T-cell (primary cell): ENCODE measurements at regions not wholly inside any gene's neighbourhood (a gene's known extent, or its start where the extent isn't known, plus 50 kb on each side); places are given as distances from the start of the nearest gene placed in this dataset.

Source experiments
- ATAC-seq, 4 experiments: fragments of 200-7000 bp in 3 of 4; fragments of 150-1000 bp in 1 of 4; cut with Tn5 transposase; replicated peaks in 1 of 4; 1 replicate in 3 of 4; 2 replicates in 1 of 4; pipeline ENCODE4 v1.10.0; 2021; ENCODE audit warnings: moderate library complexity in 3 of 4, mild to moderate bottlenecking in 2 of 4, moderate number of reproducible peaks in 1 of 4
- CTCF ChIA-PET, 2 donors: fragments of 300-600 bp; sonication (Branson Sonifier 250); formaldehyde crosslinking; loops; one replicate each; lab custom pipeline; 2022; ENCODE audit warnings: antibody characterized with exemption in 2 of 2; lab: Charles Lee
- POLR2A ChIA-PET, 2 donors: fragments of 300-600 bp; sonication (Branson Sonifier 250); formaldehyde crosslinking; loops; one replicate each; lab custom pipeline; 2022; ENCODE audit warnings: antibody characterized with exemption in 2 of 2; lab: Charles Lee
- DNase-seq, 35 experiments: peaks; one replicate each; pipeline versions ENCODE4 v3.0.0 to v3.0.0-alpha.2; 2013 to 2023
- H3K27ac ChIP-seq: one replicate; pipeline ENCODE4 v1.5.1; 2013; ENCODE audit warnings: low read length
- H3K27me3 ChIP-seq, 2 experiments: replicated peaks in 1 of 2; 1 replicate in 1 of 2; 2 replicates in 1 of 2; pipeline versions ENCODE4 v1.6.1 to v1.7.0; 2013; ENCODE audit warnings: low read length in 1 of 2, mixed read lengths in 1 of 2; ENCODE audit not compliant: control insufficient read depth in 2 of 2, insufficient read depth in 2 of 2; ENCODE audit errors: extremely low read depth in 1 of 2
- H3K36me3 ChIP-seq, 2 donors: 1 replicate in 1 of 2; 2 replicates in 1 of 2; pipeline versions ENCODE4 v1.6.1 to v1.7.0; 2013; ENCODE audit warnings: low read length in 1 of 2; ENCODE audit not compliant: control insufficient read depth in 2 of 2, insufficient read depth in 1 of 2; ENCODE audit errors: extremely low read depth in 1 of 2
- H3K4me1 ChIP-seq, 2 experiments: 1 replicate in 1 of 2; 2 replicates in 1 of 2; pipeline versions ENCODE4 v1.6.1 to v1.7.0; 2013; ENCODE audit warnings: low read length in 2 of 2, mixed read lengths in 1 of 2; ENCODE audit not compliant: insufficient read depth in 2 of 2, control insufficient read depth in 1 of 2; ENCODE audit errors: extremely low read depth in 1 of 2
- H3K4me3 ChIP-seq, 2 donors: 1 replicate in 1 of 2; 2 replicates in 1 of 2; pipeline versions ENCODE4 v1.5.1 to v1.7.0; 2013; ENCODE audit warnings: mild to moderate bottlenecking in 2 of 2, low read length in 1 of 2, moderate library complexity in 1 of 2; ENCODE audit not compliant: control insufficient read depth in 1 of 2; ENCODE audit errors: extremely low read depth in 1 of 2
- H3K9me3 ChIP-seq: 2 replicates; pipeline ENCODE4 v1.7.0; 2013
- H3K27ac Mint-ChIP-seq, 2 donors: one replicate each; pipeline ENCODE4 v1.8.0; 2020 to 2021; ENCODE audit warnings: mild to moderate bottlenecking in 2 of 2, mixed read lengths in 2 of 2
- H3K27me3 Mint-ChIP-seq, 2 donors: one replicate each; pipeline ENCODE4 v1.8.0; 2021 to 2022; ENCODE audit warnings: mixed read lengths in 2 of 2
- H3K36me3 Mint-ChIP-seq: one replicate; pipeline ENCODE4 v1.8.0; 2021; ENCODE audit warnings: mixed read lengths
- H3K4me1 Mint-ChIP-seq, 3 donors: one replicate each; pipeline ENCODE4 v1.8.0; 2020 to 2022; ENCODE audit warnings: mixed read lengths in 3 of 3, mild to moderate bottlenecking in 1 of 3
- H3K4me3 Mint-ChIP-seq, 3 donors: one replicate each; pipeline ENCODE4 v1.8.0; 2020 to 2022; ENCODE audit warnings: mild to moderate bottlenecking in 3 of 3, mixed read lengths in 3 of 3, moderate library complexity in 3 of 3
- H3K9me3 Mint-ChIP-seq, 3 donors: one replicate each; pipeline ENCODE4 v1.8.0; 2020 to 2022; ENCODE audit warnings: mixed read lengths in 3 of 3
- WGBS: methylation state at CpG from one replicate; pipeline ENCODE4 v1.1.5; 2013; ENCODE audit warnings: missing lambda C conversion rate; ENCODE audit not compliant: insufficient coverage; 5-methylcytosine and 5-hydroxymethylcytosine counted together

DNA sequence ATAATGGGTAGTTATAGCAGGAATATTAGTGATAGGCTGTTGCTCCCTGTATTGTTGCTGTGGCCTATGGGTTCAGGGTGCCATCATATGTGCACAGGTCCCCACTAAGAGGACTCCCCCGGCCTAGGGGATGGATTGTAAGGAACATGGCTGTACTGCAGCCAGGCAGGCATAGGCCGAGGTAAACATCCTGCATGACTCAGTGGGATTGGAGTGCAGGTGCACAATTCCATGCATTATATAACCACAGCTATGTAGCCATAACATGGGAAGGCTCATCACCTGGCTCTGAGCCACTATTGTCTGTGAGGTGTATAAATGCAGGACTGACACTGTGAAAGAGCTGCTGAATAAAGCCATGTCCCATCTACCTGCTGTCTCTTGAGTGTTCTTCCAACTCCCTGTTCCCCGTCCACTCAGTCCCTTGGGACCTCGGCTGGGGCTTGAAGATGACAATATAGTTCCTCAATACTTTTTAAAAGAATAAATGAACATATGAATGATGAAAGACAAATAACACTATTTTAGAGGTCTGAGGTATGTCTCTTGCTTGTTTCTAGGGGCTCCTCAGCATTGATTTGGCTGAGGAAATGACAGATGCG, 425.2 kb downstream of the IDS start:
- no peak overlapping the region for H3K4me3 Mint-ChIP-seq
- H3K4me1 Mint-ChIP-seq, result peaks cover 0 to under 1% (median 0%) of the 10 kb centered on the region in 3 donors
- ATAC-seq, result no peak
- no CpG with 5 or more reads among the region's 5 CpGs for WGBS
- no peak overlapping the region for H3K4me3 ChIP-seq
- no peaks in the 10 kb centered on the region for H3K9me3 ChIP-seq
- peaks cover 0 to 12% of the 10 kb centered on the region in 2 donors for H3K27me3 Mint-ChIP-seq
- no peaks in the 10 kb centered on the region for H3K9me3 Mint-ChIP-seq
- ChIA-PET CTCF (no interaction called here), POLR2A (no interaction called here)
- no peak overlapping the region for H3K27ac ChIP-seq
- H3K36me3 ChIP-seq, result no peaks in the 10 kb centered on the region
- DNase-seq, result no peak
- peaks cover 0 to 4% of the 10 kb centered on the region in 2 experiments for H3K27me3 ChIP-seq
- H3K4me1 ChIP-seq, result no peaks in the 10 kb centered on the region
- no peaks in the 10 kb centered on the region for H3K36me3 Mint-ChIP-seq
- no peak overlapping the region for H3K27ac Mint-ChIP-seq

DNA sequence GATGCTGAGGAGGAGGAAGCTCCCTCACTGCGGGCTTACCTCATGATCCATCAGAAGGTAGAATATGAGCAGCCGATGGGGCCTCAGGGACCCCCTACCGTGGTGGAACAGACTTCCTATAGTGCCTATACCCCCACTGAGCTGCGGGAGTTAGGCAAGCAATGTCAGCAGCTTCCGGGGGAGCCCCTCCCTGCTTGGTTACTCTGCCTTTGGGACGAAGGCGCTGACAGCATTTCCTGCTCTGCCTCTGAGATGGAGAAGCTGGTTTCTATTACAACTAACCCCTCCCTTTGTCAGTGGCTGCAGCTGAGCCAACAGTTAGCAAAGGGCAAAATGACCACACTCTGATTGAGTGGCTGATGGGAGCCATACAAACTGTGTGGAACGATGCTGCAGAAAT, 430.7 kb downstream of the IDS start:
- Histone ChIP-seq H3K36me3 (no peaks in the 10 kb centered on the region), H3K4me3 (no peak overlapping the region), H3K4me1 (peaks cover 0 to 6% of the 10 kb centered on the region in 2 experiments), H3K9me3 (no peaks in the 10 kb centered on the region), H3K27me3 (no peaks in the 10 kb centered on the region), H3K27ac (no peak overlapping the region)
- Mint-ChIP-seq H3K36me3 (no peaks in the 10 kb centered on the region), H3K27ac (no peak overlapping the region), H3K4me1 (peaks cover 0 to 6% (median 4%) of the 10 kb centered on the region in 3 donors), H3K9me3 (no peaks in the 10 kb centered on the region), H3K4me3 (no peak overlapping the region), H3K27me3 (peaks cover 0 to under 1% of the 10 kb centered on the region in 2 donors)
- DNase-seq (peak in 11 of 35 experiments; percentile 0 to 17 (median 2)), ATAC-seq (peak in 1 of 4 experiments; percentile 61)
- no CpG with 5 or more reads among the region's 8 CpGs for WGBS
- ChIA-PET CTCF (no interaction called here), POLR2A (no interaction called here)

DNA sequence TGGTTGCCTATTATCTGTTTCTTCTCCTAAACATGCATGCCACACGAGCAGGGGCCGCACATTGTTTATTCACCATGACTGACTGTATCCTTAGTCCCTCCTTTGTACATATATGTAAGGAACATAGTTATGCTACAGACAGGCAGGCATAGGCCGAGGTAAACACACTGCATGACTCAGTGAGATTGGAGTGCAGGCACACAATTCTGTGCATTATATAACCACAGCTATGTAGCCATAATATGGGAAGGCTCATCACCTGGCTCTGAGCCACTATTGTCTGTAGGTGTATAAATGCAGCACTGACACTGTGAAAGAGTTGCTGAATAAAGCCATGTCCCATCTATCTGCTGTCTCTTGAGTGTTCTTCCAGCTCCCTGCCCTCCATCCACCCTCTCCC, 431.6 kb downstream of the IDS start:
- ATAC-seq (no peak), DNase-seq (no peak)
- Histone ChIP-seq H3K9me3 (no peaks in the 10 kb centered on the region), H3K4me1 (peaks cover 0 to 6% of the 10 kb centered on the region in 2 experiments), H3K27me3 (no peaks in the 10 kb centered on the region), H3K27ac (no peak overlapping the region), H3K36me3 (no peaks in the 10 kb centered on the region), H3K4me3 (no peak overlapping the region)
- H3K36me3 Mint-ChIP-seq, result no peaks in the 10 kb centered on the region
- H3K4me1 Mint-ChIP-seq, result peaks cover 0 to 6% (median 4%) of the 10 kb centered on the region in 3 donors
- no peak overlapping the region for H3K27ac Mint-ChIP-seq
- no peak overlapping the region for H3K4me3 Mint-ChIP-seq
- H3K27me3 Mint-ChIP-seq, result peaks cover 0 to 3% of the 10 kb centered on the region in 2 donors
- no CpG with 5 or more reads among the region's 3 CpGs for WGBS
- no peaks in the 10 kb centered on the region for H3K9me3 Mint-ChIP-seq
- ChIA-PET CTCF (no interaction called here), POLR2A (interaction anchor here in 1 of 2 donors (0.6 kb wide), 1 partner anchor 479 kb away, joined by 3 read pairs; no protein-coding TSS in a partner anchor)

DNA sequence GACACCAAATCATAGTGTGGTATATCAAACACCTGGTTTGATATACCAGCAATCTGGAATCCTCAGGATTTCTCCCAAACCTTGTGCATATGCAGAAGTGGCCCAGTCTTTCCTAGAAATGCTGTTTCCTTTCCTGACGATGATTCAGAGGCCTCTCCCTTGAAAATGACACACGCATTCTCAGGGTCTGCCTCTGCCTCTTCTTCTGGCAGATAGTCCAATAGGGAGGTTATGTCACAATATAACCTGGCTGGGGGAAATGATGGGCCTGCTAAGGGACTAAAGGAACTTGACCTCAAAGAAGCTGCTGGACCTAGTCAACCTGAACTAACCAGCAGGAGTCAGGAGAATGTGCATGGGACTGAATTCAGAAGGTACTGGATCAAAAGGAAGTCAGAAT, 435.2 kb downstream of the IDS start:
- Mint-ChIP-seq H3K9me3 (no peaks in the 10 kb centered on the region), H3K4me1 (peaks cover 0 to 5% (median 4%) of the 10 kb centered on the region in 3 donors), H3K27ac (no peak overlapping the region), H3K4me3 (no peak overlapping the region), H3K36me3 (no peaks in the 10 kb centered on the region), H3K27me3 (peaks cover 0 to 17% of the 10 kb centered on the region in 2 donors)
- no peaks in the 10 kb centered on the region for H3K27me3 ChIP-seq
- no peak overlapping the region for H3K4me3 ChIP-seq
- H3K4me1 ChIP-seq, result peaks cover 0 to 6% of the 10 kb centered on the region in 2 experiments
- ChIA-PET POLR2A (no interaction called here), CTCF (interaction anchor here in 1 of 2 donors (0.6 kb wide), 1 partner anchor 13 kb away, joined by 3 read pairs; no protein-coding TSS in a partner anchor)
- no peak overlapping the region for H3K27ac ChIP-seq
- WGBS, result no CpG with 5 or more reads among the region's 2 CpGs
- no peaks in the 10 kb centered on the region for H3K36me3 ChIP-seq
- H3K9me3 ChIP-seq, result no peaks in the 10 kb centered on the region
- no peak for DNase-seq
- no peak for ATAC-seq

DNA sequence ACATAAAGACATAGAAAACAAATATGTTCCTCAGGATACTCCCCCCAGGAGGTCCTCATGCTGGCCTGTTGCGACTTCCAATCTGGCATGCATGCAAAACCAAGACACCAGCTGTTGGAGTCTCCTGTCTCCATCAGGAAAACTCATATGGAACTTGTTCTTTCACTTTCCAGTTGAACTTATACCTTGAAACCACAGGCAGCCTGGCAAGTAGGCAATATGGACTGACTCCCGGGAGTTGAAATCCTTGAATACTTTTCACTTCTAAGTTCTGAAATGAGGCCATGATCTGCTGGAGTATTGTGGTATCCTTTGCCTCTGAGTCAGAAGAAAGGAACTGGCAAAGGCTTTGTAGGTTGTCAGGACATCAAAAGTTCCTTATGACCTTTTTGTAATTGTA, 444.2 kb downstream of the IDS start:
- H3K27me3 ChIP-seq, result no peaks in the 10 kb centered on the region
- no peak overlapping the region for H3K4me3 ChIP-seq
- ChIA-PET CTCF (no interaction called here), POLR2A (no interaction called here)
- ATAC-seq (no peak), DNase-seq (no peak)
- no peaks in the 10 kb centered on the region for H3K36me3 ChIP-seq
- peaks cover 0 to 31% of the 10 kb centered on the region in 2 donors for H3K27me3 Mint-ChIP-seq
- no peaks in the 10 kb centered on the region for H3K9me3 Mint-ChIP-seq
- no peaks in the 10 kb centered on the region for H3K4me1 Mint-ChIP-seq
- H3K27ac ChIP-seq, result no peak overlapping the region
- no peak overlapping the region for H3K27ac Mint-ChIP-seq
- no peak overlapping the region for H3K4me3 Mint-ChIP-seq
- no peaks in the 10 kb centered on the region for H3K4me1 ChIP-seq
- H3K9me3 ChIP-seq, result no peaks in the 10 kb centered on the region
- whole genome bisulfite sequencing, result 67% methylated on average over 1 of the region's 2 CpGs
- no peaks in the 10 kb centered on the region for H3K36me3 Mint-ChIP-seq
